IMR-90 (cell line): ENCODE measurements at regions not wholly inside any gene's neighbourhood (a gene's known extent, or its start where the extent isn't known, plus 50 kb on each side); places are given as distances from the start of the nearest gene placed in this dataset.

Source experiments
- ATAC-seq: fragments of 200-7000 bp; cut with Tn5 transposase; 2 replicates; pipeline ENCODE4 v1.9.1; 2020; ENCODE audit warnings: low read depth, mild to moderate bottlenecking, moderate library complexity
- BruUV-seq: library from RNA; stranded (reverse); fragments of 400-500 nt; replicated peaks from 2 replicates; lab custom pipeline; 2021; lab: Mats Ljungman, UMichigan
- CTCF ChIA-PET: fragments of 300-600 bp; formaldehyde crosslinking; extraction: SDS; loops from one replicate; lab custom pipeline; 2021; ENCODE audit warnings: antibody characterized with exemption; lab: Yijun Ruan, JAX
- POLR2A ChIA-PET: fragments of 300-600 bp; sonication (Branson Sonifier 250); formaldehyde crosslinking; loops from one replicate; lab custom pipeline; 2022; ENCODE audit warnings: antibody characterized with exemption; ENCODE audit not compliant: unreplicated experiment; lab: Charles Lee
- DNase-seq: peaks from one replicate; pipeline ENCODE4 v3.0.0; 2013
- H2AFZ ChIP-seq: replicated peaks from 2 replicates; pipeline ENCODE3; 2013; ENCODE audit warnings: low read length, mild to moderate bottlenecking; ENCODE audit not compliant: poor library complexity
- H2AK5ac ChIP-seq: 2 replicates; pipeline ENCODE4 v1.6.1; 2013; ENCODE audit warnings: low read depth, low read length, inconsistent platforms
- H2AK9ac ChIP-seq: replicated peaks from 2 replicates; pipeline ENCODE3; 2013; ENCODE audit warnings: mild to moderate bottlenecking, low read depth, low read length, moderate library complexity; ENCODE audit not compliant: poor library complexity
- H2BK120ac ChIP-seq: 2 replicates; pipeline ENCODE4 v1.6.1; 2013; ENCODE audit warnings: low read depth, low read length, inconsistent platforms
- H2BK15ac ChIP-seq: 3 replicates; pipeline ENCODE4 v1.6.1; 2013; ENCODE audit warnings: low read depth, low read length, inconsistent platforms
- H2BK20ac ChIP-seq: 2 replicates; pipeline ENCODE4 v1.6.1; 2013; ENCODE audit warnings: low read depth, mild to moderate bottlenecking, inconsistent platforms, low read length, moderate library complexity
- H2BK5ac ChIP-seq: 2 replicates; pipeline ENCODE4 v1.6.1; 2013; ENCODE audit warnings: mild to moderate bottlenecking, low read depth, low read length, inconsistent platforms; ENCODE audit not compliant: poor library complexity, severe bottlenecking
- H3K14ac ChIP-seq: replicated peaks from 2 replicates; pipeline ENCODE4 v1.6.1; 2013; ENCODE audit warnings: low read depth, low read length, inconsistent platforms
- H3K18ac ChIP-seq: 2 replicates; pipeline ENCODE4 v1.6.1; 2013; ENCODE audit warnings: low read depth, low read length, control low read depth
- H3K23ac ChIP-seq: 2 replicates; pipeline ENCODE4 v1.6.1; 2013; ENCODE audit warnings: low read depth, low read length, inconsistent platforms
- H3K27ac ChIP-seq: 2 replicates; pipeline ENCODE4 v1.5.1; 2013; ENCODE audit warnings: mild to moderate bottlenecking, control low read depth, low read length; ENCODE audit not compliant: insufficient read depth
- H3K27me3 ChIP-seq: 2 replicates; pipeline ENCODE4 v1.6.1; 2013; ENCODE audit warnings: low read length; ENCODE audit not compliant: control insufficient read depth, insufficient read depth
- H3K36me3 ChIP-seq: 2 replicates; pipeline ENCODE4 v1.6.1; 2013; ENCODE audit warnings: low read length, mixed read lengths; ENCODE audit not compliant: control insufficient read depth, insufficient read depth
- H3K4ac ChIP-seq: 2 replicates; pipeline ENCODE4 v1.6.1; 2013; ENCODE audit warnings: low read depth, low read length, inconsistent platforms
- H3K4me1 ChIP-seq: 2 replicates; pipeline ENCODE4 v1.6.1; 2013; ENCODE audit warnings: low read length, mixed read lengths; ENCODE audit not compliant: control insufficient read depth, insufficient read depth
- H3K4me2 ChIP-seq: 2 replicates; pipeline ENCODE4 v1.6.1; 2013; ENCODE audit warnings: low read depth, mild to moderate bottlenecking, control low read depth, low read length, moderate library complexity
- H3K4me3 ChIP-seq: 2 replicates; pipeline ENCODE4 v1.5.1; 2013; ENCODE audit warnings: low read depth, mild to moderate bottlenecking, control low read depth, low read length, moderate library complexity; ENCODE audit not compliant: insufficient read depth
- H3K56ac ChIP-seq: 2 replicates; pipeline ENCODE4 v1.6.1; 2013; ENCODE audit warnings: low read length, inconsistent platforms; ENCODE audit not compliant: insufficient read depth; ENCODE audit errors: extremely low read depth
- H3K79me1 ChIP-seq, 2 experiments: 2 replicates each; pipeline ENCODE4 v1.6.1; 2013; ENCODE audit warnings: low read length in 2 of 2, inconsistent platforms in 1 of 2, low read depth in 1 of 2
- H3K9ac ChIP-seq: 2 replicates; pipeline ENCODE4 v1.6.1; 2013; ENCODE audit warnings: low read depth, low read length, control low read depth
- H3K9me1 ChIP-seq: 2 replicates; pipeline ENCODE4 v1.6.1; 2013; ENCODE audit warnings: low read length, inconsistent platforms; ENCODE audit not compliant: insufficient read depth
- H3K9me3 ChIP-seq: 2 replicates; pipeline ENCODE4 v1.6.1; 2013; ENCODE audit warnings: low read length; ENCODE audit not compliant: control insufficient read depth, insufficient read depth
- H4K20me1 ChIP-seq: 2 replicates; pipeline ENCODE4 v1.6.1; 2013; ENCODE audit warnings: low read length, inconsistent platforms; ENCODE audit not compliant: insufficient read depth
- H4K5ac ChIP-seq: 2 replicates; pipeline ENCODE4 v1.6.1; 2013; ENCODE audit warnings: mild to moderate bottlenecking, low read depth, low read length, control low read depth
- H4K8ac ChIP-seq, 2 experiments: 2 replicates each; pipeline ENCODE4 v1.6.1; 2013; ENCODE audit warnings: low read depth in 2 of 2, low read length in 2 of 2, control low read depth in 1 of 2, inconsistent platforms in 1 of 2
- H4K91ac ChIP-seq: 2 replicates; pipeline ENCODE4 v1.6.1; 2013; ENCODE audit warnings: low read depth, low read length, inconsistent platforms; ENCODE audit not compliant: insufficient read depth
- CHD1 ChIP-seq: IDR thresholded peaks from 2 replicates; pipeline ENCODE4 v1.6.1; 2012; ENCODE audit warnings: low read depth, low read length, improper control_type of control experiment
- CTCF ChIP-seq: conservative IDR thresholded peaks from 2 replicates; pipeline ENCODE4 v1.5.1; 2012; ENCODE audit warnings: mild to moderate bottlenecking, low read depth, low read length, improper control_type of control experiment
- ELK1 ChIP-seq: fragments of 150-350 bp; IDR thresholded peaks from 2 replicates; pipeline ENCODE4 v1.6.1; 2016; ENCODE audit warnings: low read depth, mild to moderate bottlenecking, low read length, moderate library complexity, borderline replicate concordance
- MAFK ChIP-seq: IDR thresholded peaks from 2 replicates; pipeline ENCODE4 v1.6.1; 2012; ENCODE audit warnings: low read depth, low read length, improper control_type of control experiment
- MXI1 ChIP-seq: IDR thresholded peaks from 2 replicates; pipeline ENCODE4 v1.6.1; 2012; ENCODE audit warnings: low read depth, mild to moderate bottlenecking, low read length, moderate library complexity, borderline replicate concordance
- NFE2L2 ChIP-seq: fragments of 150-350 bp; IDR thresholded peaks from 2 replicates; pipeline ENCODE4 v1.6.1; 2016; ENCODE audit warnings: low read depth, mild to moderate bottlenecking, low read length
- RAD21 ChIP-seq: IDR thresholded peaks from 2 replicates; pipeline ENCODE4 v1.6.1; 2012; ENCODE audit warnings: low read length, improper control_type of control experiment
- RCOR1 ChIP-seq: IDR thresholded peaks from 2 replicates; pipeline ENCODE4 v1.6.1; 2012; ENCODE audit warnings: mild to moderate bottlenecking, low read length, improper control_type of control experiment; ENCODE audit not compliant: insufficient replicate concordance
- SMC3 ChIP-seq: fragments of 150-350 bp; IDR thresholded peaks from 2 replicates; pipeline ENCODE4 v1.6.1; 2016; ENCODE audit warnings: low read depth, mild to moderate bottlenecking, antibody characterized with exemption, low read length, moderate library complexity
- USF2 ChIP-seq: fragments of 150-350 bp; IDR thresholded peaks from 2 replicates; pipeline ENCODE4 v1.6.1; 2017; ENCODE audit warnings: mild to moderate bottlenecking, antibody characterized with exemption, low read length, low read depth
- WGBS, 2 experiments: methylation state at CpG; one replicate each; pipeline versions ENCODE4 v1.1.5 to v1.1.7; 2013; ENCODE audit warnings: missing lambda C conversion rate in 2 of 2; ENCODE audit not compliant: insufficient read length in 1 of 2; ENCODE audit errors: extremely low coverage in 2 of 2; 5-methylcytosine and 5-hydroxymethylcytosine counted together
- dilution Hi-C: fragments of 300-500 bp; cut with HindIII; formaldehyde crosslinking; loops from one replicate; pipeline ENCODE4 v1.14.3; 2018; ENCODE audit warnings: low sequenced_read_pairs; ENCODE audit not compliant: unreplicated experiment
- in situ Hi-C: fragments of 300-500 bp; cut with MboI; formaldehyde crosslinking; loops from 3 replicates; pipeline ENCODE4 v1.14.3; 2019; ENCODE audit warnings: low sequenced_read_pairs, inconsistent platforms, mixed read lengths
- intact Hi-C: fragments of 100-400 bp; cut with micrococcal nuclease; formaldehyde crosslinking; loops from 2 replicates; pipeline ENCODE4 v1.10.0; 2022

- Histone ChIP-seq H2BK20ac (no peak overlapping the region), H3K4ac (no peak overlapping the region), H4K5ac (no peak overlapping the region), H3K56ac (no peak overlapping the region), H2AK5ac (no peak overlapping the region), H2BK15ac (no peak overlapping the region), H3K9me1 (no peaks in the 10 kb centered on the region), H3K4me1 (no peaks in the 10 kb centered on the region), H3K4me3 (no peak overlapping the region), H3K27me3 (no peaks in the 10 kb centered on the region), H3K27ac (no peak overlapping the region), H3K14ac (no peak overlapping the region), H3K4me2 (no peak overlapping the region), H3K9ac (no peak overlapping the region), H2BK5ac (no peak overlapping the region), H2AK9ac (no peak overlapping the region), H3K9me3 (peaks cover 13% of the 10 kb centered on the region), H3K23ac (no peak overlapping the region), H2AFZ (no peak overlapping the region), H3K36me3 (no peaks in the 10 kb centered on the region), H4K8ac (no peak overlapping the region), H2BK120ac (no peak overlapping the region), H4K20me1 (no peaks in the 10 kb centered on the region), H3K18ac (no peak overlapping the region), H4K91ac (no peak overlapping the region), H3K79me1 (no peaks in the 10 kb centered on the region)
- dilution Hi-C loops: no loop called here
- no TSS peak for BruUV-seq
- POLR2A ChIA-PET: no interaction called here
- intact Hi-C loops: no loop called here
- DNase-seq (no peak), ATAC-seq (no peak)
- in situ Hi-C loops: no loop called here
- TF ChIP-seq RCOR1 (no peak), MAFK (no peak), SMC3 (no peak), CHD1 (no peak), RAD21 (no peak), MXI1 (no peak), USF2 (no peak), NFE2L2 (no peak), ELK1 (no peak), CTCF (no peak)
- no CpG with 5 or more reads among the region's 2 CpGs for WGBS, 2 experiments
- CTCF ChIA-PET: no interaction called here
Measured at GRCh38 chr16:79728923-79729240, 128.3 kb upstream of the MAF start.
